ENCODE measurements at regions not wholly inside any gene's neighbourhood (a gene's known extent, or its start where the extent isn't known, plus 50 kb on each side); places are given as distances from the start of the nearest gene placed in this dataset.

DNA sequence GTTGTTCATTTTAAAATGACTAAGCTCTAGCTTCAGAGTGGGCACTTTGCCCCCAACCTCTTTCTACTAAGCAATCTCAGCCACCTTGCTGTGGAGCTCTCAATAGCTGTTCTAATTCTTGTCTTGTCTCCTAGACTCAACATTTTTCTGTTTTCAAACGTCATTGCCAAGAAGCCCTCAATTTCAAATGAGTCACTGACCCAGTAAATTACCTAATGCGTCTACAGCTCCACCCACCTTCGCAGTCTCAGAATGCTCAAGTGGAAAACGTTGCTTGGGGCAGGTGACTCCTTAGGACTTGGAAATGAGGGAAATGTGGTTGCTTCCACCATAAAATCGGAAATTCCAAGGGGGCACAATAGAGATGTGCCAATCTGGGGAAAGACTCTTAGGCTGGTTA lies 59.0 kb downstream of the ING2 start:
- intact Hi-C loops (cut with DNase I) = no loop called here
- no peak for DNase-seq (ENCODE audit: low spot score)
- ATAC-seq = peak; percentile 42

DNA sequence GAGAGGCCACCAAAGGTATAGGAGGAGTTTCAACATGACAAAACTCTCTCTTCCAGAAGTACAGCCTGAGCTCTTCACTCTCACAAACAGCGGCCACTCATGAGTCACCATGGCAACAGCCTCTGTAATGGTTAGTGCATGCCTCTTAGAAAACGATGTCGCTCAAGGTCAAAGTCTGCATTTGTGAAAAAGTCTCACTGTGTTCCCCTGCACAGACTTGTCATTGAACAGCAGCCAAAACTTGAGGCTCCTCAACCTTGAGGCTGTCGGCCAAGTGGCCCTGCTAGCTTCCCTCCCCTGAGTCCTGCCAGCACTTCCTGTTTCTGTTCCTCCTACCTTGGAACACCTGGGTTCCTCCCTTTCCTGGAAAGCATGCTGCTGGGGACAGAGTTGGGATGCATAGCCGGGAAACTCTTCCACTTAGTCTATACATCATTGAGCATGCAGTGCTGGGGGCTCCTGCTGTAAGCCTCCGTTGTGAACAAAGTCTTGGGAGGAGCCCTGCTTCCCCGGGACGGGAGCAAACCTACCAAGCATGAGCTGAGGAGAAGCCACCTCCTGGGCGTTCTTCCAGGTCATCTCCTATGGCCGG lies 66.6 kb downstream of the ING2 start:
- intact Hi-C loops (cut with DNase I) = no loop called here
- no peak for ATAC-seq

DNA sequence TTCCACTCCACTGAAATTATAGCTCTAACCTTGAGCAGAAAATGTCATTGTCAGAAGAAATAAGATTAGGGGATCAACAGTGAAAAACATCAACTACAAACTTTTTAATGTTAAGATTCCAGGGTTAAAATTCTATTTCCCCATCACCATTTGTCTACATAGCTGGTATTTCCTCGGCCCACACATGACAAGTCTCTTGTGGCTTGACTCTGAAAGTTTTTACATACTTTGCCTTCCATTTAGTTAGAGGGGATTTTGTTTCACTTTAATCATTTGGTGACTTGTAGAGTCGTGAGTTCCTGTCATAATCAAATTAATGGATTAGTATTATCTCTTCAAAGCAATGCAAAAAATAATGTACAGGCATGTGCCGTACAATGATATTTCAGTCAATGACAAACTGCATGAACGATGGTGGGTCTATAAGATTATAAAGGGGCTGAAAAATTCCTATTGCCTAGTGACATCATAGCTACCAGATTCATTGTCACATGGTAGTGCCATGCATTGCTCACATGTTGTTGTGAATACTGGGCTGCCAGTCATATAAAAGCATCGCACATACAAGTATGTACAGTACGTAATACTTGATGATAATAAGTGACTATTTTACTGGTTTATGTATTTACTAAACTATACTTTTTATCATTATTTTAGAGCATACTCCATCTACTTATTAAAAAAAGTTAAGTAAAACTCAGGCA lies 72.0 kb downstream of the ING2 start:
- intact Hi-C loops (cut with DNase I) = no loop called here
- ATAC-seq (no peak), DNase-seq (ENCODE audit: low spot score) (no peak)

More for the DNA sequence above, 66.6 kb downstream of the ING2 start:
- no peak for DNase-seq (ENCODE audit: low spot score)

DNA sequence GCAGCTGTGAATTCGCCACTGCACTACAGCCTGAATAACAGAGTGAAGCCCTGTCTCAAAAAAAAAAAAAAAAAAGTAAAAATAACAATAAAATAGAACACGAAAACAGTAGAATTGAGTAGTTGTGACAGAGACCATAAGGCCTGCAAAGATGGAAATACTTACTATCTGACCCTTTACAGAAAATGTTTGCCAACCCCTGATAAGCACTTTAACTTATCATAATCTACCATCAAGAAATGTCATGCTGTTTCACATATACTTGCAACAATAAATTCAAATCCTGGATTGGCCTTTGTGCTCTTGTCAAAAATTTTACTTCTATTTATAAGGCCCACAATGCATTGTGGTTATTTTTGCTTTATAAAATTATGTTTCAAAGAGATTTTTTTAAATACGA lies 75.5 kb downstream of the ING2 start:
- intact Hi-C loops (cut with DNase I) = no loop called here
- DNase-seq (ENCODE audit: low spot score) = no peak
- ATAC-seq = no peak

DNA sequence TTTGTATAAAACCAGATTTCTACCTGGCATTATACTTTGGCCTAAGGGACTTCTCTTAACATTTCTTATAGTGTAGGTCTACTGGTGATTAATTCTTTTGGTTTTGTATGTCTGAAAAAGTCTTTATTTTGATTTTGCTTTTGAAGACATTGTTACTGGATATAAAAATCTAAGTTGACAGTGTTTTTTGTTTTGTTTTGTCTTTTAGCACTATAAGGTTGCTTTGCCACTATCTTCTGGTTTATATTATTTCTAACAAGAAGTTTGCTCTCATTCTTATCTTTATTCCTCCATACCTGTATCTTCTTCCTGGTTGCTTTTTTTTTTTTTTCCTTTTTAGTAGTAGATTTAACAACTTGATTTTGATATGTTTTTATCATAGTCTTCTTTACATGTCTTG lies 76.0 kb downstream of the ING2 start:
- intact Hi-C loops (cut with DNase I) = no loop called here
- ATAC-seq = no peak
- no peak for DNase-seq (ENCODE audit: low spot score)

DNA sequence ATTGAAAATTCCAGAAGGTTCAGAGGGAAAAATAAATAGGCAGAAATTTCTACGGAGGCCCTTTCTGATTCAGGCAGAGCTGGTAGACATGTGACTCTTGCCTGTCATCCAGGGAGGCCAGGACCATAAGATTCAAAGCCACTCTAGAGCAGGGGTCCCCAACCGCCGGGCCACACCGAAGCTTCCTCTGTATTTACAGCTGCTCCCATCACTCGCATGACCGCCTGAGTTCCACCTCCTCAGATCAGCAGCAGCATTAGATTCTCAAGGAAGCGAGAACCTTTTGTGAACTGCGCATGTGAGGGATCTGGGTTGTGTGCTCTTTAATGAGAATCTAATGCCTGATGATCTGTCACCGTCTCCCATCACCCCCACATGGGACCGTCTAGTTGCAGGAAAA lies 72.2 kb downstream of the RWDD4 start:
- DNase-seq (ENCODE audit: low spot score) (no peak), ATAC-seq (no peak)
- intact Hi-C loops (cut with DNase I) = no loop called here

DNA sequence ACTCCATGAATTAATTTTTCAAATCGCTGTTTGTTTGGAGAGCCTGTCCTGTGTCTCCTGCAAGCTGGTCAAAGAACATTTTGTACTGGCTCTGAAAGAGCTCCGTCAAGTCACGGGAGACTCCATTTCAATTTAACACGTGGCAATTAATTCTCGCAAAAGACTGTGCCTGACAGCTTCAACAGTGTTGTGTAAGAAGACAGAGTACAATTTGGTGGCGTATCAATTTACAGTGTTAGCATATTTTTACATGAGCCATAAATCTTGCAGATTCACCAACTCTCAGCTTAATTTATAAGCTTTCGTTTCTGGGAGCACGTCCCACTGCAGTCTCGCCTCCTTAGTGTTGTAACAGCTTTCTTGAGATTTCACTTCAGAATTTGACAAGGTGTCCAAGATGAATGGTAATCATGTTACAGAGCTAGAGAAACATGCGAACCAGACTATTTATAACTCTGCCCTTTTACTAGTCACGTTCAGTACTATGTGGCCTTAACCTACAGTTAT lies 70.8 kb downstream of the RWDD4 start:
- ATAC-seq (peak; percentile 95), DNase-seq (ENCODE audit: low spot score) (no peak)
- intact Hi-C loops (cut with DNase I) = no loop called here

DNA sequence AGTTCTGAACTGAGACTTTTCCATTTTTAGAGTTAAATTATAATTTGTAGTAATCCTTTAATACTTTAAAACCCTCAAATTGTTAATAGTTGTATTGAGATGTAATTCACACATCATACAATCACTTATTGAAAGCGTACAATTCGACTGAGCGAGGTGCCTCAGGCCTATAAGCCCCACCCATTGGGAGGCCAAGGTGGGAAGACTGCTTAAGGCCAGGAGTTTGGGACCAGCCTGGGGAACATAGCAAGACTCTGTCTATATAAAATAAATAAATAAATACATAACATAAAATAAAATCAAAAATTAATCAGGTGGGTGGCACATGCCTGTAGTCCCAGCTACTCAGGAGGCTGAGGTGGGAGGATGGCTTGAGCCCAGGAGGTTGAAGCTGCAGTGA lies 70.3 kb downstream of the RWDD4 start:
- intact Hi-C loops (cut with DNase I) = no loop called here
- no peak for ATAC-seq
- DNase-seq (ENCODE audit: low spot score) = no peak

DNA sequence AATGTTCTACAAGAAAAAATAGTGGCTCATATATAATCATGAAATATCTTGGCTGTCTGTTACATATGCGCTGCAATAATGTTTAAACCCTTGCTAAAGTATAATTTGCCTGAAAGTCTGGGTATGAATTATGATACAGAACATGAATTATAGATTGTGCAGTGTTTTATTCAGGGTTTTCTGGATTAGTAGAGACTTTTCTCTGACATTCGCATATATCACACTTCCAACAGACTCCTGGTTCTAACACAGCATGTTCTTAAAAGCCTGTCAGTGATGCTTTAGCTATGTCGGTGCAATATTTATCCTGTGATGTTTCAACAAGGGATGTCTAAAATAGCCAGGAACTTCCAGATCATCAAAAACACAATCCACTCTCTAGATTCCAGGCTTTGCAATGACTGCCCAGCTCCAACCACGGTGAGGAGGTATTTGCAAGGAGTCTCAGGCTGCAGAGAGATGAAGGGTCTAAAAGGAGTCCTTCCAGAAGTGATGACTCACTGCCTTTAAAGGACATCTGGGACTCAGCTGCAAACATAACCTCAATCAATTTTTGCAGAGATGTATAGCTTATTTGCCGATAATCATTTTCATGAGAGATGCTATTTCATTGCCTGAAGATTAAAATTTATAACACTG lies 69.4 kb downstream of the RWDD4 start:
- DNase-seq (ENCODE audit: low spot score) = no peak
- ATAC-seq = no peak
- intact Hi-C loops (cut with DNase I) = no loop called here

Measured in sciatic nerve (tissue), 2 donors.